RPMI7951 (cell line): ENCODE measurements at regions not wholly inside any gene's neighbourhood (a gene's known extent, or its start where the extent isn't known, plus 50 kb on each side); places are given as distances from the start of the nearest gene placed in this dataset.

Source experiments
- DNase-seq: peaks from one replicate; pipeline ENCODE4 v3.0.0-alpha.2; 2012; ENCODE audit warnings: low read depth

- DNase-seq: no peak
These were observed 132.7 kb upstream of the RAP2B start for GRCh38 chr3:153029350-153029749.

DNA sequence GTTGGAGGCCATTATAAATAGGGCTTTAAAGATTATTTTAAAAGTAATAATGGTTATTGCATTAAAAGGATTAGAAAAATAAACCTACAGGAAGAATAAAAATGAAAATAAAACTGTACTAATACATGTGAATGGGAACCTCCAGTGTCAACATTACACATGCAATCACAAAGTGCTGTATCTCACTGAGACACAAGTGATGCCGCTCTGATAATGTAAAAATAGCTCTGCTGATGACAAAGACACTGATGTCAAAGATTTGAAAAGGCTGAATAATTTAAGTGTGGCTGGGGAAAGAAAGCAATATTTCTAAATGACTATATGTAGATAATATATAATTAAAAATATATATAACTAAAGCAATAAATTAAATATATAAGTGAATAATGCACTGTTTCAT is 129.1 kb upstream of the RAP2B start:
- no peak for DNase-seq

DNA sequence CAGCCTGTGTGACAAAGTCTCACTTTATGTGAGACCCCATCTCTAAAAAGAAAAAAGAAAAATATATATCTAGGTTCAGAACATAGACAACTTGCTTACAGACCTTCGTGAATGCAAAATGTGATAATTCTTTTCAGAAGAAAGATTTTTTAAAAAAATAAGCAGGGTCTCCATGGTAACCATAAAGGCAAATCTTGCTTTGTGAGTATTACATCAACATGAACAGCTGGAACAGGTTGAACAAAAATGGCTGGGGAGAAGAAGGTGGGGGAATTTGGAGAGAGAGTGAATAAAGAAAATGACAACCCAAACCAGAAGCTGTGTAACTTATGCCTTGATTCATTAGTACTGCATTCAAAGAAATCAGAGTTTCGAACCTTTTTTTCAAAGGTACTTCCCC is 125.2 kb upstream of the RAP2B start:
- DNase-seq: no peak

DNA sequence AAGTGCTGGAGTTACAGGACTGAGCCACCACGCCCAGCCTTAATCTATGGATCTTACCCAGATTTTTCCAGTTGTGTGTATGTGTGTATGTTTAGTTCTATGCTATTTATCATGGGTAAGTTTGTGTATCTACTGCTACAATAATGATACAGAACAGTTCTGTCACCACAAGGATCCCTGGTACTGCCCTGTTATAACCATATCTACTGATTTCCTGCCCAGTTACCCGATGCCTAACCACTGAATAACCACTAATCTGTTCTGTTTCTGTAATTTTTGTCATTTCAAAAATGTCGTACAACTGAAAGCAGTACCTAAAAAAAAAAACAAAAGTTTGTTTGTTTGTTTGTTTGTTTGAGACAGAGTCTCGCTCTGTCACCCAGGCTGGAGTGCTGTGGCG is 123.7 kb upstream of the RAP2B start:
- no peak for DNase-seq

GRCh38 chr3:153038779-153039178 is 123.2 kb upstream of the RAP2B start:
- peak; percentile 36 for DNase-seq

- DNase-seq: no peak
These were observed 120.8 kb upstream of the RAP2B start for GRCh38 chr3:153041181-153041580.

DNA sequence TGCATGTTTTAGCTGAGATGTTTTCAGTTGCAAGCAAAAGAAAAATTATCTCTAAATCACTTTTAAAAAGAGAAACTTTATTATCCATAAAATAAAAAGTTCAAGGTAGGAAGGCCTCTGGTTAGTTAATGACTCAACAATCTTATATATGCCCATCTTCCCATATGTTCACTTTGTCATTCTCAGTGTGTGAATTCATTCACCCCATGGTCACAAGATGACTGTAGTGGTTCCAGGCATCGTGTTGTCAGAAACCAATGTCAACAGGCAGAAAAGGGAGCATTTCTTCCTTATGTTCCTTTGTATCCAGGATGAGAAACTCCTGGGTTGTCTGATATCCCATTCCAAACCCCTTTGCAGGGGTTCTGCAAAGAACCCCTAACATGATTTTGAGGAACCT is 119.9 kb upstream of the RAP2B start:
- DNase-seq: no peak

DNA sequence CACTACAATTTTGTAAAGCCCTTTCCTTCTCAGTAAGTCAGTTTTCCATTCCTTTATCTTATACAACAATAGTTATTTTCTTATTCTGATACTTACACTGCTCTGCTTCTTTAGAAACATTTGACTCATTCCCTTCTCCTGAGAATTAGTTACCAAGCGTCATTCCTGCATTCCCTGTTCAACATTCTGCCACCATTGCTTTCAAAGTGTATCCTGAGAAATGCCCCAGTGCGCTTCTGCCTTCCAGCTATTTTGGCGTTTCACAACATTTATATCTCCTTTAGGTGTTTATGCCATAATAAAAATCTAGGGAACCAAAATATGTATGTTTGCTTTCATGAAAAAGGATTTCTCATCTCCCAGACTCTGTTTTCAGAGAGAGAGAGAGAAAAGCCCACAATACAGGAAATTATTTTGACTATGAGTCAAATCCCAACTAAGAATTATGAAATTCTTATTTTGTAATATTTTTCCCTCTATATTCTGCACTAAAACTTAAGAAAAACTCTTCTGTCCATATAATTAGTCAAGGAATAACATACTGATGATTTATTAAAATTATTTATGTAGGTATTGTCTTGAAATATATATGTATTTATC is 118.2 kb upstream of the RAP2B start:
- DNase-seq: peak; percentile 39

DNA sequence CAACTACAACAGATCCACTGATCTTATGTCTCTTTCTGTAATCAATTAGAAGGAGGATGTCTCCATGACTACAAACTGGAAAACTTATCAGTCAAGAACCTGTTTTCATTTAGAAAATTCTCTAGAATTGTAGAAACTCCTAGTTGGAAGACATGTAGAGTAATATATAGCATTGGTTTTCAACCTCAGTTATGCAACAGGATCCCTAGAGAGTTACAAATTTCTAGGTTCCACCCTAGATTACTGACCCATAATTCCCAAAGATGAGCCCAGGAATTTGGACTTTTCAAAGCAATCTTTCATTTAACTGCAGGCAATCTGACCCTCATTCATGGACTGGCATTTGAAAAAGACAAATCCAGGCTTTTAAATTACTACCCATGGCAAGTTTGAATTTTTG is 116.9 kb upstream of the RAP2B start:
- no peak for DNase-seq

GRCh38 chr3:153050978-153051377 is 111.0 kb upstream of the RAP2B start:
- no peak for DNase-seq

- DNase-seq: peak; percentile 90
These were observed 110.5 kb upstream of the RAP2B start for GRCh38 chr3:153051427-153052095.

GRCh38 chr3:153052096-153052460 is 109.9 kb upstream of the RAP2B start:
- DNase-seq: peak; percentile 98

- DNase-seq: no peak
These were observed 106.8 kb upstream of the RAP2B start for GRCh38 chr3:153055217-153055616.

GRCh38 chr3:153055779-153056178 is 106.2 kb upstream of the RAP2B start:
- DNase-seq: no peak

- peak; percentile 80 for DNase-seq
These were observed 103.9 kb upstream of the RAP2B start for GRCh38 chr3:153058031-153058688.

GRCh38 chr3:153060346-153060745 is 101.7 kb upstream of the RAP2B start:
- no peak for DNase-seq

GRCh38 chr3:153061938-153062528 is 100.0 kb upstream of the RAP2B start:
- DNase-seq: no peak

- no peak for DNase-seq
These were observed 98.7 kb upstream of the RAP2B start for GRCh38 chr3:153063337-153063736.

GRCh38 chr3:153066983-153067382 is 95.0 kb upstream of the RAP2B start:
- no peak for DNase-seq

- peak; percentile 62 for DNase-seq
These were observed 92.2 kb upstream of the RAP2B start for GRCh38 chr3:153069598-153070510.

DNA sequence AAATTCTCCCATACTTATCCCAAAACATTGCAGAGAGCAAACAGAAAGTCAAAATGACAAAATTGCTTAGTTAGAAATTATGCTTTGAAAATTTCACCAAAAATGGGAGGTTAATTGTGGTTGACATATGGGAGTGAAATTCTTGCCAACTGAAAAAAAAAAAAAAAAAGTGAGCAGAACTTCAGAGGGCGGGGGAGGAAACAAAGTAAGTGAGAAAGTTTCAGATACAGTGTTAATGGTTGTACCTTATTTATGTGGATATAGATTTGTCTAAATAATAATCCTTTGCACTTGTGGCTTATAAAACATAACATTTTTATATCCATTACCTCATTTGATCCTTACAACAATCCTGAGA is 91.5 kb upstream of the RAP2B start:
- peak; percentile 36 for DNase-seq

GRCh38 chr3:153072382-153072781 is 89.6 kb upstream of the RAP2B start:
- DNase-seq: no peak
